GM23248 (cell line): ENCODE measurements at regions not wholly inside any gene's neighbourhood (a gene's known extent, or its start where the extent isn't known, plus 50 kb on each side); places are given as distances from the start of the nearest gene placed in this dataset.

Source experiments
- EZH2 ChIP-seq: fragments of 200-600 bp; sonication (generic); IDR thresholded peaks from 2 replicates; pipeline ENCODE4 v1.6.1; 2018; ENCODE audit warnings: antibody characterized with exemption, mild to moderate bottlenecking; ENCODE audit not compliant: insufficient read depth, poor library complexity, severe bottlenecking
- EZH2phosphoT487 ChIP-seq: fragments of 200-600 bp; sonication (generic); IDR thresholded peaks from 2 replicates; pipeline ENCODE4 v1.6.1; 2018; ENCODE audit warnings: antibody characterized with exemption, moderate library complexity, mild to moderate bottlenecking, low read depth; ENCODE audit not compliant: insufficient read depth

- TF ChIP-seq EZH2 (no peak), EZH2phosphoT487 (no peak)
These were observed 705.3 kb downstream of the SOCS6 start for GRCh38 chr18:70994116-70994515.
